Neural cell (in vitro differentiated cells): ENCODE measurements at regions not wholly inside any gene's neighbourhood (a gene's known extent, or its start where the extent isn't known, plus 50 kb on each side); places are given as distances from the start of the nearest gene placed in this dataset.

Experiments
- H2AFZ ChIP-seq: fragments of 200-600, 300-800 bp; sonication (generic), shearing (Covaris generic); 2 replicates; pipeline ENCODE4 v1.6.0; 2014; ENCODE audit warnings: low read depth, mild to moderate bottlenecking, antibody characterized with exemption, low read length, moderate library complexity
- H3F3A ChIP-seq: fragments of 200-600 bp; shearing (Covaris generic); 2 replicates; pipeline ENCODE4 v1.6.1; 2016; ENCODE audit warnings: mild to moderate bottlenecking, moderate library complexity, mixed read lengths, antibody characterized with exemption, low read length; ENCODE audit not compliant: insufficient read depth, poor library complexity, severe bottlenecking
- H3K27ac ChIP-seq: fragments of 200-600, 300-800 bp; sonication (generic), shearing (Covaris generic); 2 replicates; pipeline ENCODE4 v1.5.1; 2014; ENCODE audit warnings: mild to moderate bottlenecking, low read length, moderate library complexity
- H3K27me3 ChIP-seq: fragments of 300-800, 200-600 bp; sonication (generic), shearing (Covaris generic); 2 replicates; pipeline ENCODE4 v1.6.0; 2014; ENCODE audit warnings: mild to moderate bottlenecking, low read depth, low read length, moderate library complexity; ENCODE audit not compliant: insufficient read depth
- H3K36me3 ChIP-seq: fragments of 300-800, 200-600 bp; sonication (generic), shearing (Covaris generic); 2 replicates; pipeline ENCODE4 v1.5.1; 2014; ENCODE audit warnings: mild to moderate bottlenecking, antibody characterized with exemption, low read length, moderate library complexity; ENCODE audit not compliant: insufficient read depth
- H3K4me2 ChIP-seq: fragments of 300-800, 200-600 bp; sonication (generic), shearing (Covaris generic); 2 replicates; pipeline ENCODE4 v1.6.0; 2014; ENCODE audit warnings: mild to moderate bottlenecking, low read length
- H3K4me3 ChIP-seq: fragments of 300-800, 200-600 bp; sonication (generic), shearing (Covaris generic); 2 replicates; pipeline ENCODE4 v1.5.1; 2014; ENCODE audit warnings: mild to moderate bottlenecking, low read length, moderate library complexity
- H3K79me2 ChIP-seq: fragments of 200-600 bp; shearing (Covaris generic); replicated peaks from 2 replicates; pipeline ENCODE4 v1.6.0; 2014; ENCODE audit warnings: mild to moderate bottlenecking, low read length, moderate library complexity; ENCODE audit not compliant: insufficient read depth
- H3K9ac ChIP-seq: fragments of 300-800, 200-600 bp; sonication (generic), shearing (Covaris generic); 2 replicates; pipeline ENCODE4 v1.6.1; 2016; ENCODE audit warnings: mild to moderate bottlenecking, low read length, mixed read lengths
- H3K9me2 ChIP-seq: fragments of 200-600 bp; shearing (Covaris generic); 2 replicates; pipeline ENCODE4 v1.6.1; 2016; ENCODE audit warnings: mild to moderate bottlenecking, low read length, mixed read lengths; ENCODE audit not compliant: insufficient read depth
- H3K9me3 ChIP-seq: fragments of 200-600, 300-800 bp; sonication (generic), shearing (Covaris generic); 2 replicates; pipeline ENCODE4 v1.6.1; 2016; ENCODE audit warnings: mild to moderate bottlenecking, mixed run types, low read length, moderate library complexity, mixed read lengths
- H4K20me1 ChIP-seq: fragments of 200-600 bp; shearing (Covaris generic); 2 replicates; pipeline ENCODE4 v1.6.1; 2016; ENCODE audit warnings: mild to moderate bottlenecking, mixed run types; ENCODE audit not compliant: insufficient read depth
- EP300 ChIP-seq: fragments of 450-650 bp; conservative IDR thresholded peaks from 2 replicates; pipeline ENCODE4 v1.6.1; 2014; ENCODE audit warnings: antibody characterized with exemption, mild to moderate bottlenecking, moderate library complexity; ENCODE audit not compliant: poor library complexity, severe bottlenecking
- EZH2 ChIP-seq: fragments of 200-600, 300-800 bp; shearing (Covaris generic), sonication (generic); IDR thresholded peaks from 2 replicates; pipeline ENCODE4 v1.6.1; 2014; ENCODE audit warnings: antibody characterized with exemption, low read length, borderline replicate concordance, mild to moderate bottlenecking; ENCODE audit not compliant: insufficient read depth, poor library complexity, severe bottlenecking
- MXI1 ChIP-seq: fragments of 450-650 bp; conservative IDR thresholded peaks from 2 replicates; pipeline ENCODE4 v1.6.1; 2014; ENCODE audit warnings: antibody characterized with exemption, mild to moderate bottlenecking; ENCODE audit not compliant: poor library complexity, severe bottlenecking
- POLR2AphosphoS5 ChIP-seq: IDR thresholded peaks from 2 replicates; pipeline ENCODE4 v1.6.1; 2012
- RAD21 ChIP-seq: fragments of 450-650 bp; conservative IDR thresholded peaks from 2 replicates; pipeline ENCODE4 v1.6.1; 2014; ENCODE audit warnings: antibody characterized with exemption, mild to moderate bottlenecking, moderate library complexity
- SMC3 ChIP-seq: fragments of 450-650 bp; conservative IDR thresholded peaks from 2 replicates; pipeline ENCODE4 v1.6.1; 2014; ENCODE audit warnings: antibody characterized with exemption, mild to moderate bottlenecking, moderate library complexity; ENCODE audit not compliant: poor library complexity
- TAF1 ChIP-seq: IDR thresholded peaks from 2 replicates; pipeline ENCODE4 v1.6.1; 2012; ENCODE audit warnings: low read depth
- TF ChIP-seq, protein P1 (sequence below): IDR thresholded peaks from 2 replicates; pipeline ENCODE4 v1.6.1; 2012; ENCODE audit warnings: borderline replicate concordance
- TF ChIP-seq, protein P2 (sequence below): fragments of 450-650 bp; IDR thresholded peaks from 2 replicates; pipeline ENCODE4 v1.5.1; 2014; ENCODE audit warnings: antibody characterized with exemption, mild to moderate bottlenecking, moderate library complexity; ENCODE audit not compliant: poor library complexity, severe bottlenecking

DNA sequence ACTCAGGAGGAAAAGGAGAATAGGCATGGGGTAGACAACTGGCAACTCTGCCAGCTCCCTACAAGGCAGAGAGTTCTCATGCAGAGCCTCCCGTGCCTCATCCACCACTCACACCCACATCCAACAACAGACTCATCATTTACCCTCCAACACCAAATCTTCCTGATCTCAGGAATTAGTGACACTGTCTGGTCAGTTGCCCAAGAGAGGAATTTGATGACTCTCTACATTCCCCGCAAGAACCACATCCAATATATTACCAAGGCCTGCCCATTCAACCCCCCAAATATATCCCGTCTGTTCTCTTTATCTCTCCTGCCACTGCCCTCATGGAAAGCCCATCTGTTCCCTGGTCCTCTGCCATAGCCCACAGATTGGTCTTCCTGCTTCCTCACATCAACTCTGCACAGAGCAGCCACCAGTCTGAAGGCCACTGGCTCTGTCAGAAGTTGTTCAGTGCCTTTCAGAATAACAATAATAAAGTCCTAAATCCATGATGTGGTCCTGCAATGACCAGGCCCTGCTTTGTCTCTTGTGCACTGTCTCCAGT lies 57.5 kb upstream of the CD82 start:
- no peak overlapping the region for H3K9ac ChIP-seq
- TF ChIP-seq SMC3 = no peak
- TF ChIP-seq POLR2AphosphoS5 = no peak
- TF ChIP-seq EP300 = no peak
- TF ChIP-seq EZH2 = no peak
- no peak for TF ChIP-seq MXI1
- TF ChIP-seq RAD21 = no peak
- no peak for TF ChIP-seq TAF1
- TF ChIP-seq, protein P1, sequence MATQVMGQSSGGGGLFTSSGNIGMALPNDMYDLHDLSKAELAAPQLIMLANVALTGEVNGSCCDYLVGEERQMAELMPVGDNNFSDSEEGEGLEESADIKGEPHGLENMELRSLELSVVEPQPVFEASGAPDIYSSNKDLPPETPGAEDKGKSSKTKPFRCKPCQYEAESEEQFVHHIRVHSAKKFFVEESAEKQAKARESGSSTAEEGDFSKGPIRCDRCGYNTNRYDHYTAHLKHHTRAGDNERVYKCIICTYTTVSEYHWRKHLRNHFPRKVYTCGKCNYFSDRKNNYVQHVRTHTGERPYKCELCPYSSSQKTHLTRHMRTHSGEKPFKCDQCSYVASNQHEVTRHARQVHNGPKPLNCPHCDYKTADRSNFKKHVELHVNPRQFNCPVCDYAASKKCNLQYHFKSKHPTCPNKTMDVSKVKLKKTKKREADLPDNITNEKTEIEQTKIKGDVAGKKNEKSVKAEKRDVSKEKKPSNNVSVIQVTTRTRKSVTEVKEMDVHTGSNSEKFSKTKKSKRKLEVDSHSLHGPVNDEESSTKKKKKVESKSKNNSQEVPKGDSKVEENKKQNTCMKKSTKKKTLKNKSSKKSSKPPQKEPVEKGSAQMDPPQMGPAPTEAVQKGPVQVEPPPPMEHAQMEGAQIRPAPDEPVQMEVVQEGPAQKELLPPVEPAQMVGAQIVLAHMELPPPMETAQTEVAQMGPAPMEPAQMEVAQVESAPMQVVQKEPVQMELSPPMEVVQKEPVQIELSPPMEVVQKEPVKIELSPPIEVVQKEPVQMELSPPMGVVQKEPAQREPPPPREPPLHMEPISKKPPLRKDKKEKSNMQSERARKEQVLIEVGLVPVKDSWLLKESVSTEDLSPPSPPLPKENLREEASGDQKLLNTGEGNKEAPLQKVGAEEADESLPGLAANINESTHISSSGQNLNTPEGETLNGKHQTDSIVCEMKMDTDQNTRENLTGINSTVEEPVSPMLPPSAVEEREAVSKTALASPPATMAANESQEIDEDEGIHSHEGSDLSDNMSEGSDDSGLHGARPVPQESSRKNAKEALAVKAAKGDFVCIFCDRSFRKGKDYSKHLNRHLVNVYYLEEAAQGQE = no peak
- TF ChIP-seq, protein P2, sequence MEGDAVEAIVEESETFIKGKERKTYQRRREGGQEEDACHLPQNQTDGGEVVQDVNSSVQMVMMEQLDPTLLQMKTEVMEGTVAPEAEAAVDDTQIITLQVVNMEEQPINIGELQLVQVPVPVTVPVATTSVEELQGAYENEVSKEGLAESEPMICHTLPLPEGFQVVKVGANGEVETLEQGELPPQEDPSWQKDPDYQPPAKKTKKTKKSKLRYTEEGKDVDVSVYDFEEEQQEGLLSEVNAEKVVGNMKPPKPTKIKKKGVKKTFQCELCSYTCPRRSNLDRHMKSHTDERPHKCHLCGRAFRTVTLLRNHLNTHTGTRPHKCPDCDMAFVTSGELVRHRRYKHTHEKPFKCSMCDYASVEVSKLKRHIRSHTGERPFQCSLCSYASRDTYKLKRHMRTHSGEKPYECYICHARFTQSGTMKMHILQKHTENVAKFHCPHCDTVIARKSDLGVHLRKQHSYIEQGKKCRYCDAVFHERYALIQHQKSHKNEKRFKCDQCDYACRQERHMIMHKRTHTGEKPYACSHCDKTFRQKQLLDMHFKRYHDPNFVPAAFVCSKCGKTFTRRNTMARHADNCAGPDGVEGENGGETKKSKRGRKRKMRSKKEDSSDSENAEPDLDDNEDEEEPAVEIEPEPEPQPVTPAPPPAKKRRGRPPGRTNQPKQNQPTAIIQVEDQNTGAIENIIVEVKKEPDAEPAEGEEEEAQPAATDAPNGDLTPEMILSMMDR = no peak
- H2AFZ ChIP-seq = no peak overlapping the region
- no peaks in the 10 kb centered on the region for H3K27me3 ChIP-seq
- H3K79me2 ChIP-seq = no peaks in the 10 kb centered on the region
- H3K27ac ChIP-seq = no peak overlapping the region
- H3K36me3 ChIP-seq = no peaks in the 10 kb centered on the region
- H3K4me2 ChIP-seq = no peak overlapping the region
- no peaks in the 10 kb centered on the region for H3K9me3 ChIP-seq
- no peaks in the 10 kb centered on the region for H4K20me1 ChIP-seq
- H3K9me2 ChIP-seq = no peaks in the 10 kb centered on the region
- H3F3A ChIP-seq = no peaks in the 10 kb centered on the region
- no peak overlapping the region for H3K4me3 ChIP-seq

DNA sequence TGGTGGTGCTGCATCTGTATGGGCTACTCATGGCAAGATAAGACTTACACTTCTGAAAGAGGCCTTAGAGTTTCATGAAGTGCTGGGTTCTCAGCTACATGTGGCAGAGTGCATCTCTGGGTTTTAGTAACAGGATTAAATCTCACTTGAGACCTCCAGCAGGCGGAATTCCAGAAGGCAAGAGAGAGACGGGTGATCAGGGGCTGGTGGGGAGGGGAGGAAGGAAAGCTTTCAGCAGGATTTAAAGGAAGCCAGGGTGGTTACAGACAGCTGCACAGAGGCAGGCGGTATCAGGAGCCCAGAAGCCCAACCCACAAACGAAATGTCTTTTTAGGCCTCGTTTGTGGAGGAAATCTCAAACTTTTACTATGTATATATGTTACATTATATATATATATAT lies 56.2 kb upstream of the CD82 start:
- TF ChIP-seq TAF1 = no peak
- TF ChIP-seq RAD21 = no peak
- TF ChIP-seq EP300 = no peak
- Histone ChIP-seq H3K36me3 (no peaks in the 10 kb centered on the region), H3K79me2 (no peaks in the 10 kb centered on the region), H3F3A (no peaks in the 10 kb centered on the region), H3K4me2 (no peak overlapping the region), H3K27me3 (no peaks in the 10 kb centered on the region), H3K9me2 (no peaks in the 10 kb centered on the region), H3K27ac (no peak overlapping the region), H3K9me3 (no peaks in the 10 kb centered on the region), H2AFZ (no peak overlapping the region), H3K4me3 (no peak overlapping the region), H4K20me1 (no peaks in the 10 kb centered on the region), H3K9ac (no peak overlapping the region)

DNA sequence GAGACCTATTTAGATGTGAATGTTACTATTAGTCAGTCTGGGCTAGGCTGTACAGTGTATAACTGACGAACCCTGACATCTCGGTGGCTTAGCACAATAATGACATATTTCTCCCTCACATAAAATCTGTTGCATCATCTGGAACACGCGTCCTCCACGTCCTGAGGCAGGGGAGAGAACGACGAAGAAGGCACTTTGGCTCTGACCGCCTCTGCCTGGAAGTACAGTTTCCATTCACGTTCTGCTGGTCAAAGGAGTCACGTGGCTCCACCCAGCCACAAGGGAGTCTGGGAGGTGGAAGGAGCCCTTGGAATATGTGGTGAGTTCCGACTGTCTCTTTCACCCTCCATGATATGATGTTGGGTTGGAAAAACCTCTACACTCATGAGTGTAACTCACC lies 55.1 kb upstream of the CD82 start:
- Histone ChIP-seq H3K36me3 (no peaks in the 10 kb centered on the region), H4K20me1 (no peaks in the 10 kb centered on the region), H3K9ac (no peak overlapping the region), H3K9me3 (no peaks in the 10 kb centered on the region), H3K27me3 (no peaks in the 10 kb centered on the region), H3K4me2 (no peak overlapping the region), H3K27ac (no peak overlapping the region), H3K9me2 (no peaks in the 10 kb centered on the region), H2AFZ (no peak overlapping the region), H3K79me2 (no peaks in the 10 kb centered on the region), H3K4me3 (no peak overlapping the region), H3F3A (no peaks in the 10 kb centered on the region)
- TF ChIP-seq, protein P2 = no peak
- TF ChIP-seq EZH2 (no peak), RAD21 (no peak), TAF1 (no peak), EP300 (no peak), SMC3 (no peak), MXI1 (no peak), POLR2AphosphoS5 (no peak)
- TF ChIP-seq, protein P1 = no peak
